Fibroblast of the aortic adventitia (primary cell): ENCODE measurements at regions not wholly inside any gene's neighbourhood (a gene's known extent, or its start where the extent isn't known, plus 50 kb on each side); places are given as distances from the start of the nearest gene placed in this dataset.

Experiments used
- DNase-seq: peaks from one replicate; pipeline ENCODE4 v3.0.0-alpha.2; 2010; ENCODE audit warnings: low read depth
- H3K4me3 ChIP-seq: 2 replicates; pipeline ENCODE4 v1.5.1; 2011; ENCODE audit warnings: low read depth, mild to moderate bottlenecking, control low read depth, low read length, moderate library complexity
- TF ChIP-seq, protein P1 (sequence below): IDR thresholded peaks from 2 replicates; pipeline ENCODE4 v1.5.1; 2011; ENCODE audit warnings: mild to moderate bottlenecking, low read length, control low read depth, inconsistent platforms; ENCODE audit not compliant: insufficient read depth

DNA sequence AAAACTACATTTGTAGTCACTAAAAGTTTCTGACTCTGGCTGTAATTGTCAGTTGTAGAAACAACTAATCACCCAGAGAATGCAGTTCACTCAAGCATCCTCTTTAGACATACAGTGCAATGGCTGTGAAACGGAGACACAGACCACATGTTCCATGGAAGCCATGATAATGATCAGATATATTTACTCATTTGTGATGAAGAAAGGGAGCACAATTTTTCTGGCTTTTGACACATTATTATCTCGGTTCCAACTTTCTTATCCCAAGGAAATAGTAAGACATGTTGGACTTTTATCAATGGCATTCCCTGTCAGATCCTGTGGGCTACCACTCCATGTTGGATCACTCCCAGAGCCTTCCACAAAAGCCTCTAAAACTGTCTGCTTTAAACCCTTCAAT, 215.0 kb upstream of the LRIG1 start:
- DNase-seq = peak; percentile 9
- H3K4me3 ChIP-seq = no peak overlapping the region
- TF ChIP-seq, protein P1, sequence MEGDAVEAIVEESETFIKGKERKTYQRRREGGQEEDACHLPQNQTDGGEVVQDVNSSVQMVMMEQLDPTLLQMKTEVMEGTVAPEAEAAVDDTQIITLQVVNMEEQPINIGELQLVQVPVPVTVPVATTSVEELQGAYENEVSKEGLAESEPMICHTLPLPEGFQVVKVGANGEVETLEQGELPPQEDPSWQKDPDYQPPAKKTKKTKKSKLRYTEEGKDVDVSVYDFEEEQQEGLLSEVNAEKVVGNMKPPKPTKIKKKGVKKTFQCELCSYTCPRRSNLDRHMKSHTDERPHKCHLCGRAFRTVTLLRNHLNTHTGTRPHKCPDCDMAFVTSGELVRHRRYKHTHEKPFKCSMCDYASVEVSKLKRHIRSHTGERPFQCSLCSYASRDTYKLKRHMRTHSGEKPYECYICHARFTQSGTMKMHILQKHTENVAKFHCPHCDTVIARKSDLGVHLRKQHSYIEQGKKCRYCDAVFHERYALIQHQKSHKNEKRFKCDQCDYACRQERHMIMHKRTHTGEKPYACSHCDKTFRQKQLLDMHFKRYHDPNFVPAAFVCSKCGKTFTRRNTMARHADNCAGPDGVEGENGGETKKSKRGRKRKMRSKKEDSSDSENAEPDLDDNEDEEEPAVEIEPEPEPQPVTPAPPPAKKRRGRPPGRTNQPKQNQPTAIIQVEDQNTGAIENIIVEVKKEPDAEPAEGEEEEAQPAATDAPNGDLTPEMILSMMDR = no peak

DNA sequence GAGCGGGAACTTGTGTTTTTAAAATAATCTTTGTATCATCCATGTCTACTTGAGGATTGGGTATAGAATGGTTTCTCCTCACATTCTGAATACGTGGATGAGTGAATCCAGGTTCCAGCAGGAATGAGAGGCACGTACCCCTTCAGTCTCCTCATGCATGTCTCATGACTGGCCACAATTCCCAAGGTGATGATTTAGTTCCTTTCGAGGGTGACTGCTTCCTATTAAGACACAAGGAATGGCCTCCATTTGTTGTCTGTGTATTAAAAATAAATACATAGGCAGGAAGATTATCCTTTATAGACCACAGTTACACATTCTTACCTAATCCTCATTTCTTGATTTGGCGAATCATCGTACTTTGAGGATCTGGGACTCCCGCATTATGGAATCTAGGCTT, 217.0 kb upstream of the LRIG1 start:
- no peak overlapping the region for H3K4me3 ChIP-seq
- TF ChIP-seq, protein P1 = no peak
- no peak for DNase-seq

DNA sequence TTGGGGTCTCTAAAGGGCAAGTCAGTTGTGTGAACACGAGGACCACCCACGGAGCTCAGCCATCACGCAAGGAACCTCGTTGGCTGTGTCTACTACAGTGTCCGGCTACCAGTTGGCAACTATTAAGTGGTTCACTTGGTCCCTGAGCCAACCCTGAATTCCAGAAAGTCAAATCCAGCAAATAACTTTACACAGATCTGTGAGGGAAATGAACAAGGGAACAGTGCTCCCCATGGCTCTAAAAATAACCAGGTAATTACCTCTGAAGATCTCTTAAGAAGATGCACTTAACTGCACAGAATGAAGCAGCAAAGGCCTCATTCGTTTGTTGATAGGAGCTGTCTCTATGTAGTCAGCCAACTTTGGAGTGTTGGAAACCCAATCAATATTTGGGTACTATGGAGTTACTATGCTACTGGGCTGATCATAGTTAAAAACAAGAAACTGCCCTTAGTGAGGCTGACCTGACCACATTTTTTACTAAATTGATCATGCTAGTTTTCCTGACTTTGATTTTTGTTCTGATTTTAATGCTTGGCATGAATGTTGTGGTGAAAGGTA, 219.1 kb upstream of the LRIG1 start:
- DNase-seq = no peak
- TF ChIP-seq, protein P1 = no peak
- H3K4me3 ChIP-seq = no peak overlapping the region

DNA sequence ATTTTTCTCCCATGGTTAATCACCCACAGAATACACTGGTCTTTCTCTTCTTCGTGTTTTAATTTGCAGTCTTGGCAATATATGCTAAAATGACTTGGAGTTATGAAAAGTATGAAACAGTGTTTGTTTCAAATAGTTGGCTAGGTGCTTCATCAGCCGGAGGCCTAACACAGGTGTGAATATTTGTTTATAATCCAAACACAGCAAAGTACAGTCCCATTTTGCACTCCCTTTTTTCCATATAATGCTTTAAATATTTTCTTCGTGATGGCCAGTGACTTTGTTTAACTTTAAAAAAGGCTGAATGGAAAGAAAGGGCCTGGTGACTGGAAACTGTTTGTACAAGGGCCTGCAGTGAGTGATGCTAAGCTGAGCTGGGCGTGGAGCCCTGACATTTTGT, 219.7 kb upstream of the LRIG1 start:
- TF ChIP-seq, protein P1 = no peak

DNA sequence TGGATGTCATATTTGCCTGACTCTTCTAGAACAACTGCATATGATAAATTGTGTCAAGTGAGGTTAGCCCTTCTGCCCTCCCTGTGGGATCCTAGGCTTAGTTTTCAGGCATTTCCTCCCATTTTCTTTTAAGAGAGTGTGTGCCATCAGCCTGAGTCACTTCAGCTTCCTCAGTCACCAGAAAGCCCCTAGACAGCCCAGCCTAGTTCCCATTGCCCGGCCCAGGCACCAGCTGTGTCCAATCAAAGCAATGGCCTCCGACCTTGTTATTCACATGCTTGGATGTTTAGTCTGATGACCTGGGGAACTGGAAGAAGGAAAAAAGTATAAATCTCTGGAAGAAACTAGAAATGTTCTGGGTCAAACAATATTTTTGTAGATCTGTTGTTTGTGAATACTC, 221.9 kb upstream of the LRIG1 start:
- TF ChIP-seq, protein P1 = no peak
- peak; percentile 84 for DNase-seq
- no peak overlapping the region for H3K4me3 ChIP-seq

More for the DNA sequence above, 219.7 kb upstream of the LRIG1 start:
- DNase-seq = no peak
- no peak overlapping the region for H3K4me3 ChIP-seq

DNA sequence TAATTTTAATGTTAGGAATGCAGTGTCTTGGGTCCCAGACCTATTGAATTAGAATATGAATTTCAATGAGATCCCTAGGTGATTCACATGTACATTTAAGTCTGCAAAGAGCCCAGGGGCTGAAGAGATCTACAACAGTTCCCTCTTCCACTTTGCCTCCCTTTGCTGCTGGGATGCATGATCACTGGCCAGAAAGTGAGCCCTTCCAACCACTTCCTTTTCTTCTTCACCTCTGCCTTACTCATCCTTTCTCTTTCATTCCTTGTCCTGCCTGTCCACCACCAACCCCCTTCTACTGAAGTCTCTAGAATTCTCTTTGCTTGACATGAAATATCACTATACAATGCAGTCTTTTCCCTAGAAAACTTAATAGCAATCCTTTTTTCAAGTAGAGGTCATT, 222.4 kb upstream of the LRIG1 start:
- H3K4me3 ChIP-seq = no peak overlapping the region
- TF ChIP-seq, protein P1 = no peak
- DNase-seq = peak; percentile 11
